Adrenal gland (tissue), 5 donors: ENCODE measurements at regions not wholly inside any gene's neighbourhood (a gene's known extent, or its start where the extent isn't known, plus 50 kb on each side); places are given as distances from the start of the nearest gene placed in this dataset.

Experiments
- POLR2A ChIP-seq, 2 donors: fragments of 450-650 bp; IDR thresholded peaks; one replicate each; pipeline ENCODE4 v1.6.1; 2017; ENCODE audit warnings: antibody characterized with exemption in 2 of 2, mild to moderate bottlenecking in 2 of 2, moderate library complexity in 1 of 2
- TF ChIP-seq, protein P1 (sequence below), 6 experiments: fragments of 450-650 bp in 4 of 6; fragments of 200-600 bp in 2 of 6; sonication (generic) in 1 of 6; IDR thresholded peaks; 1 replicate in 5 of 6; 2 replicates in 1 of 6; pipeline versions ENCODE4 v1.5.1 to v1.8.0; 2016 to 2021; ENCODE audit warnings: antibody characterized with exemption in 6 of 6, mild to moderate bottlenecking in 2 of 6, moderate library complexity in 1 of 6
- donor health status: DM: no; HTN: no; CAD: no.

DNA sequence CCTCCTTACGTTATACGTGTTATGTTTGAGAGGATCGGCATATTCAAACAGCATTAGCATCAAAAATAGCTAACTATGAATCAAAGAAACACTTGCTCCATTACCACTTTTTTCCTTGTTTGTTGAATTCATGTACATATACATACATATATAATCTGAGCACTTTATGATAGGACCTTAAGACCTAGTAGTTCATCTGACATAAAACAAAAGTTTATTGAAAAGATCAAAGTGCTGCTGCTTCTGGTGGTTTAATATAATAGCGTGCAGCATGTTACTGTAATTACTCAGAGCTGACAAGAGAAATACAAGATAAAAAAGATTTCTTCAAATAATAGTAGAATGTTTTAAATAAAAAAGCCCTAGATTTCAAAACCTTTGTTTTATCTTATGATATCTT lies 1850.9 kb upstream of the LRRTM1 start:
- TF ChIP-seq, protein P1, sequence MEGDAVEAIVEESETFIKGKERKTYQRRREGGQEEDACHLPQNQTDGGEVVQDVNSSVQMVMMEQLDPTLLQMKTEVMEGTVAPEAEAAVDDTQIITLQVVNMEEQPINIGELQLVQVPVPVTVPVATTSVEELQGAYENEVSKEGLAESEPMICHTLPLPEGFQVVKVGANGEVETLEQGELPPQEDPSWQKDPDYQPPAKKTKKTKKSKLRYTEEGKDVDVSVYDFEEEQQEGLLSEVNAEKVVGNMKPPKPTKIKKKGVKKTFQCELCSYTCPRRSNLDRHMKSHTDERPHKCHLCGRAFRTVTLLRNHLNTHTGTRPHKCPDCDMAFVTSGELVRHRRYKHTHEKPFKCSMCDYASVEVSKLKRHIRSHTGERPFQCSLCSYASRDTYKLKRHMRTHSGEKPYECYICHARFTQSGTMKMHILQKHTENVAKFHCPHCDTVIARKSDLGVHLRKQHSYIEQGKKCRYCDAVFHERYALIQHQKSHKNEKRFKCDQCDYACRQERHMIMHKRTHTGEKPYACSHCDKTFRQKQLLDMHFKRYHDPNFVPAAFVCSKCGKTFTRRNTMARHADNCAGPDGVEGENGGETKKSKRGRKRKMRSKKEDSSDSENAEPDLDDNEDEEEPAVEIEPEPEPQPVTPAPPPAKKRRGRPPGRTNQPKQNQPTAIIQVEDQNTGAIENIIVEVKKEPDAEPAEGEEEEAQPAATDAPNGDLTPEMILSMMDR (IDR thresholded peaks at IDR 0.05), result no peak
- TF ChIP-seq POLR2A (IDR thresholded peaks at IDR 0.05), result no peak
